ENCODE measurements at regions not wholly inside any gene's neighbourhood (a gene's known extent, or its start where the extent isn't known, plus 50 kb on each side); places are given as distances from the start of the nearest gene placed in this dataset.

DNA sequence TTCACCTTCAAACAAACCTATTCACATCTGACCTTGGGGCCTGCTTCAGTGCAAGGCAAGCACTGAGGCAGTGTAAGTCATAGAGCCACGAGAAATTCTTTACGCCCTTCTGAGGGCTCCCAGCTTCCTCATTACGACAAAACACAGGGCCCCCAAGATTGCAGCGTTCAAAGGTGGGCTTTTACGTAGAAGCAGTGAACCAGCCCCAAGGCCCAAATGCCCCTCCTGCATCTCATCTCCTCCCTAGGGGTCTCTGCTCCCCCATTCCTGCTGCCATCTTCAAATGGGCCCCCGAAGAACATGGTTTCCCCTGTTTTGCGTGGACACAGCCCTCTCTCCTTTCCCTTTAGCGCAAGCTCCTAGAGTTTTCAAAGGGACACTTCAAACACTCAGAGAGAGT is 285.1 kb downstream of the MEX3B start:
- peaks cover 2% of the 10 kb centered on the region for H3K27me3 ChIP-seq (ENCODE audit: control insufficient read depth, insufficient read depth, low read length)
- H3K4me3 ChIP-seq (ENCODE audit: low read depth, low read length) = no peak overlapping the region
- H3K4me1 Mint-ChIP-seq = no peaks in the 10 kb centered on the region
- H3K4me3 Mint-ChIP-seq = no peak overlapping the region
- no peak overlapping the region for H3K27ac ChIP-seq (ENCODE audit: insufficient read depth, low read length, poor library complexity, severe bottlenecking)
- no peaks in the 10 kb centered on the region for H3K4me1 ChIP-seq (ENCODE audit: control insufficient read depth, insufficient read depth, low read length, poor library complexity, severe bottlenecking)
- H3K9me3 ChIP-seq (ENCODE audit: control insufficient read depth in 2 of 2, low read length in 2 of 2) = no peaks in the 10 kb centered on the region
- H3K27ac Mint-ChIP-seq = peak overlapping the region in 1 of 3 donors; percentile 43
- DNase-seq = no peak
- peaks cover 0 to 2% (median 0%) of the 10 kb centered on the region in 7 donors for H3K9me3 Mint-ChIP-seq
- no peaks in the 10 kb centered on the region for H3K36me3 Mint-ChIP-seq
- H3K36me3 ChIP-seq (ENCODE audit: control insufficient read depth, insufficient read depth, low read length) = no peaks in the 10 kb centered on the region
- H3K27me3 Mint-ChIP-seq = peaks cover 11% of the 10 kb centered on the region
- no peak for ATAC-seq (ENCODE audit: low read depth in 2 of 2)

DNA sequence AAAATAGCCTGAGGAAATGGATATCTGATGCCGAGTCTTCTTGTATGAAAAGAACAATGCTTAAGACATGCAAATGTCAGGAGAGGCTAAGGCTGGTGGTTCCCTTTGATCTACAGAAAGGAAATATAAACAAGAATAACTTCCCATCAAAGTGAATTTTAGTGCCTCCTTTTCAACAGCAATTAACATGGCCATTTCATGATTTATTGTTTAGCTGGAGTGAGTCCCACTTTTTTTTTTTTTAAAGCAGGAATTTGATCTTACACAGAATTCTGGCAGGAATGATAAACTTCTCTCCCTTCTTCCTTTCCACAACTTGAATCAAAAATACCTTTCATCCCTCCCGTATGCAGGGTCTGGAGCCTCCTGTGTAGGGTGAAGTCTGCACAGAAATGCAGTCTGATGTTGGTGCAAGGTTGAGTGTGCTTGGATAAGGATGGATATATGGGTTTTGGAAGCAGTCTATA is 287.0 kb downstream of the MEX3B start:
- H3K27me3 Mint-ChIP-seq = peaks cover 11% of the 10 kb centered on the region
- peaks cover 0 to 2% (median 0%) of the 10 kb centered on the region in 7 donors for H3K9me3 Mint-ChIP-seq
- Histone ChIP-seq H3K4me1 (ENCODE audit: control insufficient read depth, insufficient read depth, low read length, poor library complexity, severe bottlenecking) (no peaks in the 10 kb centered on the region), H3K36me3 (ENCODE audit: control insufficient read depth, insufficient read depth, low read length) (no peaks in the 10 kb centered on the region), H3K9me3 (ENCODE audit: control insufficient read depth in 2 of 2, low read length in 2 of 2) (no peaks in the 10 kb centered on the region), H3K4me3 (ENCODE audit: low read depth, low read length) (no peak overlapping the region), H3K27ac (ENCODE audit: insufficient read depth, low read length, poor library complexity, severe bottlenecking) (no peak overlapping the region), H3K27me3 (ENCODE audit: control insufficient read depth, insufficient read depth, low read length) (no peaks in the 10 kb centered on the region)
- DNase-seq = no peak
- no peaks in the 10 kb centered on the region for H3K36me3 Mint-ChIP-seq
- H3K4me1 Mint-ChIP-seq = no peaks in the 10 kb centered on the region
- no peak overlapping the region for H3K4me3 Mint-ChIP-seq
- ATAC-seq (ENCODE audit: low read depth in 2 of 2) = no peak
- no peak overlapping the region for H3K27ac Mint-ChIP-seq

DNA sequence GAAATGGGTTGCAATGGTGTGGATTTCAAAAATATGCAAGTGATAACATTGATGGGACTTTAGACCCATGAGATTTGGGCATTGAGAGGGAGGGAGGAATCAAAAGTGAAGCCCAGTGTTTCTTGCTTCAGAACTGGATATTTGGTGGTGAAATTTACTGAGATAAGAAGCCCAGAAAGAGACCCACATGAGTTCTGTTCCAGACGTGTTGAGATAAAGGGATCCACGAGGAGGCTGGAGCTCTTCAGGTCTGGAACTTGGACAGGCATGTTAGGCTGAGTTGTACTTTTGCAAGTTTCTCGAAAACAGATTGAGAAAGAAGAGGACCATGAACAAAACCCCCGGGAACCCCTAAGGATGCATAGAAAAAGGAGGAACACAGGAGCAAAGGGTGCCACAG is 290.2 kb downstream of the MEX3B start:
- no peaks in the 10 kb centered on the region for H3K9me3 ChIP-seq (ENCODE audit: control insufficient read depth in 2 of 2, low read length in 2 of 2)
- ATAC-seq (ENCODE audit: low read depth in 2 of 2) (no peak), DNase-seq (no peak)
- no peaks in the 10 kb centered on the region for H3K27me3 ChIP-seq (ENCODE audit: control insufficient read depth, insufficient read depth, low read length)
- H3K4me1 ChIP-seq (ENCODE audit: control insufficient read depth, insufficient read depth, low read length, poor library complexity, severe bottlenecking) = no peaks in the 10 kb centered on the region
- H3K36me3 ChIP-seq (ENCODE audit: control insufficient read depth, insufficient read depth, low read length) = no peaks in the 10 kb centered on the region
- no peaks in the 10 kb centered on the region for H3K36me3 Mint-ChIP-seq
- no peaks in the 10 kb centered on the region for H3K4me1 Mint-ChIP-seq
- H3K9me3 Mint-ChIP-seq = peaks cover 0 to 2% (median 0%) of the 10 kb centered on the region in 7 donors
- H3K4me3 ChIP-seq (ENCODE audit: low read depth, low read length) = no peak overlapping the region
- H3K27me3 Mint-ChIP-seq = peaks cover 12% of the 10 kb centered on the region
- no peak overlapping the region for H3K4me3 Mint-ChIP-seq
- H3K27ac ChIP-seq (ENCODE audit: insufficient read depth, low read length, poor library complexity, severe bottlenecking) = no peak overlapping the region
- no peak overlapping the region for H3K27ac Mint-ChIP-seq

DNA sequence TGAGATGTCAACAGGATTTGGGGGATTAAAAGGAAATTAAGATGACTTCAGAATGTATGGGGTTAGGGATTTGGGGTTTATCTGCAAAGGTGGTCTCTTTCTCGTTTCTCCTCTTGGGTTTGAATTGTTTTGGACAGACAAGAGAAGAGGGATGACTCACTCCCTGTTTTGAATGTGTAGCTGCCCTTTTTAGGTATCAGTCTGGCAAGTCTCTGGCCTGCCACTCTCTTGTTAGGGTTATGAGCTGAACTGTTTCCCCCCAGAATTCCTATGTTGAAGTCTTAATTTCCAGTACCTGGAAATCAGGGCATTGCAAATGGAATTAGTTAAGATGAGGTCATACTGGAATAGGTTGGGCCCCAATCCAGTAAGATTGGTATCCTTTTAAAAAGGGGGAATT is 291.7 kb downstream of the MEX3B start:
- H3K4me3 Mint-ChIP-seq = no peak overlapping the region
- no peaks in the 10 kb centered on the region for H3K27me3 ChIP-seq (ENCODE audit: control insufficient read depth, insufficient read depth, low read length)
- H3K36me3 ChIP-seq (ENCODE audit: control insufficient read depth, insufficient read depth, low read length) = no peaks in the 10 kb centered on the region
- H3K36me3 Mint-ChIP-seq = no peaks in the 10 kb centered on the region
- peaks cover 5% of the 10 kb centered on the region for H3K27me3 Mint-ChIP-seq
- H3K4me1 ChIP-seq (ENCODE audit: control insufficient read depth, insufficient read depth, low read length, poor library complexity, severe bottlenecking) = no peaks in the 10 kb centered on the region
- H3K27ac ChIP-seq (ENCODE audit: insufficient read depth, low read length, poor library complexity, severe bottlenecking) = no peak overlapping the region
- no peaks in the 10 kb centered on the region for H3K9me3 ChIP-seq (ENCODE audit: control insufficient read depth in 2 of 2, low read length in 2 of 2)
- ATAC-seq (ENCODE audit: low read depth in 2 of 2) (no peak), DNase-seq (no peak)
- H3K4me1 Mint-ChIP-seq = no peaks in the 10 kb centered on the region
- H3K27ac Mint-ChIP-seq = no peak overlapping the region
- no peak overlapping the region for H3K4me3 ChIP-seq (ENCODE audit: low read depth, low read length)
- H3K9me3 Mint-ChIP-seq = peaks cover 0 to 2% (median 0%) of the 10 kb centered on the region in 7 donors

DNA sequence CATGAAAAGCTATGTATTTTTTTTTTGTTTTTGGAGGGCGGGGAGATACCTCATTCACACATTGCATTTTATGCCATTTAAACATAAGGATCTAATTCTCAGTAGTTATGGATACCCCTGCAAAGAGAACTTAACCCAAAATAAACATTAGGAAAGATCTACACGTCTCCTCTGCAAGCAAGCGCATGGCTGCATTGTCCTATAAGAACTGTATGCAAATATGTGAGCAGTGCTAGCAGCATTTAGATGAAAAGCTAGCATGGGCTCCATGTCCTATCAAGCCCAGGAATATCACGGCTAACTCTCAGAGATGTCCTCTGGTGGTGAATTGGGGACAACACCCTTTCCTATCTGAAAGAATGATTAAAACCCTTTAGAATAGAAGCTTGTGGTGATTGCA is 292.8 kb downstream of the MEX3B start:
- Histone ChIP-seq H3K4me3 (ENCODE audit: low read depth, low read length) (no peak overlapping the region), H3K27me3 (ENCODE audit: control insufficient read depth, insufficient read depth, low read length) (no peaks in the 10 kb centered on the region), H3K36me3 (ENCODE audit: control insufficient read depth, insufficient read depth, low read length) (no peaks in the 10 kb centered on the region), H3K27ac (ENCODE audit: insufficient read depth, low read length, poor library complexity, severe bottlenecking) (no peak overlapping the region), H3K4me1 (ENCODE audit: control insufficient read depth, insufficient read depth, low read length, poor library complexity, severe bottlenecking) (no peaks in the 10 kb centered on the region), H3K9me3 (ENCODE audit: control insufficient read depth in 2 of 2, low read length in 2 of 2) (no peaks in the 10 kb centered on the region)
- no peak for ATAC-seq (ENCODE audit: low read depth in 2 of 2)
- H3K4me3 Mint-ChIP-seq = no peak overlapping the region
- peaks cover 0 to 2% (median 0%) of the 10 kb centered on the region in 7 donors for H3K9me3 Mint-ChIP-seq
- DNase-seq = no peak
- no peaks in the 10 kb centered on the region for H3K4me1 Mint-ChIP-seq
- peaks cover 4% of the 10 kb centered on the region for H3K27me3 Mint-ChIP-seq
- H3K36me3 Mint-ChIP-seq = no peaks in the 10 kb centered on the region
- no peak overlapping the region for H3K27ac Mint-ChIP-seq

DNA sequence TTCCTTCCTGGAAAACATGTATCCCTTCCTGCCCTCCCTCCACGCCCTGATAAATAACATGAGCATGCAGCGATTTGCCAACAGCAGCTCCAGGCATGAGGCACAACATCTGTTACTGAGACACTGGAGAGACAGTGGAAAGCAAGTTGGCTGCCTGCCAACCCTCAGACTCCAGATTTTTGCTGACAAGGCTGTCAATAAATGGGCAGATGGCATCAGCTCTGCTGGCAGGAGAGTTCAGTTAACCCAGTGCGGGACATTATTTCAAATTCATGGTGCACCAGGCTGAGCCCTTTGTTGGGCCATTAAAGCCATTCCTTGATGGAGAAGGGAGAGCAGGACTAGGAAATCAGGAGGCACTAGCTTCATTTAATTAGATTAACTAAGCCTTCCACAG is 293.3 kb downstream of the MEX3B start:
- DNase-seq (no peak), ATAC-seq (ENCODE audit: low read depth in 2 of 2) (no peak)
- Mint-ChIP-seq H3K27me3 (peaks cover 4% of the 10 kb centered on the region), H3K27ac (no peak overlapping the region), H3K36me3 (no peaks in the 10 kb centered on the region), H3K9me3 (peaks cover 0 to 2% (median 0%) of the 10 kb centered on the region in 7 donors), H3K4me1 (no peaks in the 10 kb centered on the region), H3K4me3 (no peak overlapping the region)
- Histone ChIP-seq H3K27me3 (ENCODE audit: control insufficient read depth, insufficient read depth, low read length) (no peaks in the 10 kb centered on the region), H3K27ac (ENCODE audit: insufficient read depth, low read length, poor library complexity, severe bottlenecking) (no peak overlapping the region), H3K9me3 (ENCODE audit: control insufficient read depth in 2 of 2, low read length in 2 of 2) (no peaks in the 10 kb centered on the region), H3K36me3 (ENCODE audit: control insufficient read depth, insufficient read depth, low read length) (no peaks in the 10 kb centered on the region), H3K4me1 (ENCODE audit: control insufficient read depth, insufficient read depth, low read length, poor library complexity, severe bottlenecking) (no peaks in the 10 kb centered on the region), H3K4me3 (ENCODE audit: low read depth, low read length) (no peak overlapping the region)

DNA sequence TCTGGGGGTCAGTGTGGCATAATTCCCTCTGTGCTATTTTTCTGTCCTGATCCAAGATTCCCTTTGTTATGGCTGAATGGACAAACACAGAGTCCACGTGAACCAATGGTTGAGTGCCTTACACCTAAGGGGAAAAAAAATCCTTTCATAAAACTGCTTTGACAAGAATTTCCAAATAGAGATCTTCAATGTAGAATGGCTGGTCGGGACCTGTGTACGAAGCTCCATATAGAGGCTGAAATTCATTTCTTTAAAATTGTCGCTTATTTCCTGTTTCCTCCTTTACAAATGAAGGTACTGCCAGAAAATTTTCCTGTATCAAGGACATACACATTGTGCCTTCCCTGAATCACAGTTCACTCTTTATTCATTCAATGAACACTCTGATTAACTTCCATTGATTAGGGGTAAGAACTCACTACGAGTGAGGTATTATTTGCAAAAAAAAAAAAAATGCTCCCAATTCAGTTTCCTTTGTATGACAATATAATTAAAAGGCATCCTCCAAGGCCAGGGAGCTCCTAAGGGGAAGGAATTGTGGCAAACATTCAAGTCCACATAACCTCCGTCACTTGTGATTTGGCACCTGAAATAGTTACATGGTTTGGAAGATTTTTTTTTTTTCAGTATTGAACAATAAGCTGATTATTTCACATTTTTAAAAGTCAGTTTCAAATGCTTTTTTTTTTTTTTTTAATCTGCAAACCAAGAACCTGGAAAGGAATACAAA is 293.8 kb downstream of the MEX3B start:
- no peak for DNase-seq
- Mint-ChIP-seq H3K36me3 (no peaks in the 10 kb centered on the region), H3K9me3 (peaks cover 0 to 2% (median 0%) of the 10 kb centered on the region in 7 donors), H3K27me3 (peaks cover 4% of the 10 kb centered on the region), H3K27ac (no peak overlapping the region), H3K4me1 (no peaks in the 10 kb centered on the region), H3K4me3 (no peak overlapping the region)
- H3K4me1 ChIP-seq (ENCODE audit: control insufficient read depth, insufficient read depth, low read length, poor library complexity, severe bottlenecking) = no peaks in the 10 kb centered on the region
- H3K27me3 ChIP-seq (ENCODE audit: control insufficient read depth, insufficient read depth, low read length) = no peaks in the 10 kb centered on the region
- no peak for ATAC-seq (ENCODE audit: low read depth in 2 of 2)
- no peaks in the 10 kb centered on the region for H3K9me3 ChIP-seq (ENCODE audit: control insufficient read depth in 2 of 2, low read length in 2 of 2)
- H3K27ac ChIP-seq (ENCODE audit: insufficient read depth, low read length, poor library complexity, severe bottlenecking) = no peak overlapping the region
- H3K36me3 ChIP-seq (ENCODE audit: control insufficient read depth, insufficient read depth, low read length) = no peaks in the 10 kb centered on the region
- H3K4me3 ChIP-seq (ENCODE audit: low read depth, low read length) = no peak overlapping the region

DNA sequence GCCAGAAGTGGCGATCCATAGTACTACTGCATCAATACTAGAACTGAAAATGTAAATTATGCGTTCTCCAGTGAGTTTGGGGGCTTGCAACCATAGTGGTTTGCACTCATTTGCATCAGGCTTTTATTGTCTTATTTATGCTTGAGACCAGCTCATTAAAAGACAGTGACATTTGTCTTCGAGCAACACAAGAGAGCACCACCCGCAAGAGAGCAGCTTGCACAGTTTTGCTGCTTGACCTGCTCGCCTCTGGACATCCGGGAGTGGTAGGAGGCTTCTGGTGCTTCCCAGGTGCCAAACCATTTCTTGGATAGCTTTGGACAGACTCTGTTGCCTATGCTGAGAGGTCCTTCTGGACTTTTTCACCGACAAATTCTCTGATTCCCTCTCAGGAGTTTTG is 294.6 kb downstream of the MEX3B start:
- Mint-ChIP-seq H3K27ac (peak overlapping the region in 1 of 3 donors; percentile 30), H3K27me3 (peaks cover 4% of the 10 kb centered on the region), H3K4me1 (no peaks in the 10 kb centered on the region), H3K4me3 (no peak overlapping the region), H3K9me3 (no peaks in the 10 kb centered on the region), H3K36me3 (no peaks in the 10 kb centered on the region)
- no peak for ATAC-seq (ENCODE audit: low read depth in 2 of 2)
- DNase-seq = no peak
- Histone ChIP-seq H3K4me3 (ENCODE audit: low read depth, low read length) (no peak overlapping the region), H3K27me3 (ENCODE audit: control insufficient read depth, insufficient read depth, low read length) (no peaks in the 10 kb centered on the region), H3K9me3 (ENCODE audit: control insufficient read depth in 2 of 2, low read length in 2 of 2) (no peaks in the 10 kb centered on the region), H3K27ac (ENCODE audit: insufficient read depth, low read length, poor library complexity, severe bottlenecking) (no peak overlapping the region), H3K4me1 (ENCODE audit: control insufficient read depth, insufficient read depth, low read length, poor library complexity, severe bottlenecking) (no peaks in the 10 kb centered on the region), H3K36me3 (ENCODE audit: control insufficient read depth, insufficient read depth, low read length) (no peaks in the 10 kb centered on the region)
